Activated CD8-positive, alpha-beta memory T cell treated with anti-CD3 and anti-CD28 coated beads, Interleukin-2, amount 50 U/mL, for 24 hours (primary cell): ENCODE measurements at regions not wholly inside any gene's neighbourhood (a gene's known extent, or its start where the extent isn't known, plus 50 kb on each side); places are given as distances from the start of the nearest gene placed in this dataset.

Source experiments
- DNase-seq: peaks from one replicate; pipeline ENCODE4 v3.0.0-alpha.2; 2020; ENCODE audit errors: extremely low read depth

DNA sequence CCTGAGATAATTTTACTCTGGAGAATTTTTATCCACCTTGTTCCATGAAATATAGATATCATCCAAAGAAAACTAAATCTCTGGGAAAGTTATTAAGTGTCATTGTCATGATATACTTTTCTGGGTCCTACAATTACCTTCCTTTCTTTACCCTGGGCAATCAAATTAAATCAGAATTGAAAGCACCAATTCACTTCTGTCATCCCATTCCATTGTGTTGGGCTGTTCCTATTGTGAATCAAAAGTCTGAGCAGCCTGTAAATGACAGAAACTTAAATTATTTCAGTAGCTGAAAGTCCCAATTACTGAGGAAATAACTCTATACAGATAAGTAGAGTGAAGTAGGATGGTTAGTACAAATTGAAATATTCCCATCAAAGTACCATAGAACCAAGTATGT is 1284.2 kb downstream of the EFNB2 start:
- DNase-seq, result no peak

DNA sequence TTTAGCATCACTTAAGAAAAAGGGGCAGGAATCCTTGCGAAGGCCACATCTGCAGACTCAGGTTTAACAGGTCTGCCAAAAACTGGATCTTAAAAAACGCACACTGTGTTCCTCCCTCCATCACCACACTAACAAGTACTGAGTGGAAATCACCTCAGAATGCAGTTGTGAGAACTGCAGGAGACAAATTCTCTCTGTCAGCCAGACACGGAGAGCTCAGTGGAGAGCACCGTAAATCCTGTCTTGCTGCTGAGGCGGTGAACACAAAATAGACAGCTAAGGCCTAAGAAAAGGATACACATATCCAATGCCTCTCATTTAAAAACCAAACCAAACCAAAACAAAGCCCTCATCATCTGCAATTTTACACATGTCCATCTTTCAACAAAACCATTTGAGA is 1287.6 kb downstream of the EFNB2 start:
- no peak for DNase-seq

DNA sequence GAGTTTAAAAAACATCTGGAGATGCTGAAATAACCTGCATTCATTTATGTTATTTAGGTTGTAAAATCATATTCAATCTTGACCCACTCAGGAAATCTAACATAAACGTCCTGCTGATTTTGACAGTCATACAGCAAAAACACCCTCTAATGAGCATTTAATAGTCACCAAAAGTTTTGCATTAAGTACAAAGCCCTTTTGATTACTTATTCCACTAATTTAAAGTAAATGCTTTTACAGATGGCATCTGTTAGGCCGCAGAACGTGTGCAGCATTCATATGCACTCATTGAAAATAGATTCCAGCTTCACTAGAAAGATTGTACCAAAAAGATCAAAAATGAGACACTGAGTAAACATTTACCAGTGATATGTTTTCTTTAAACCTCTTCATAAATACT is 1295.1 kb downstream of the EFNB2 start:
- no peak for DNase-seq

DNA sequence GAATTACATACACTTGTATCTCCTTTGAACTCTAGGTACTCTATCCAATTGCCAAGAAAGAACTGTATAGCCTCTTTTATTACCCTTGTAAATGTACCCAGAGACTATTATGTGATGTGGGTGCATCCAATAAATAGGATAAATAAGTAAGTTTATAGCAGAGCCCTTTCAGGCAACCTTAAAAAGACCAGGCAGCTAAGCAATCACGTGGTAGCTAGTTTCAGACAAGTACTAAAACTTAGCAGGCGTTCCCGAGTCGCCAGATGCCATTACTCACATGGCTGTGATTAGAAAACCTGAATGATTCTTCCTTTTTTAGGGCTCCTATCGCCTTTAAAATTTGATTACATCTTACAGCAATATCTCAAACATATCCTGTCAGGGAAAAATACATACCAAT is 1303.0 kb downstream of the EFNB2 start:
- DNase-seq, result no peak

DNA sequence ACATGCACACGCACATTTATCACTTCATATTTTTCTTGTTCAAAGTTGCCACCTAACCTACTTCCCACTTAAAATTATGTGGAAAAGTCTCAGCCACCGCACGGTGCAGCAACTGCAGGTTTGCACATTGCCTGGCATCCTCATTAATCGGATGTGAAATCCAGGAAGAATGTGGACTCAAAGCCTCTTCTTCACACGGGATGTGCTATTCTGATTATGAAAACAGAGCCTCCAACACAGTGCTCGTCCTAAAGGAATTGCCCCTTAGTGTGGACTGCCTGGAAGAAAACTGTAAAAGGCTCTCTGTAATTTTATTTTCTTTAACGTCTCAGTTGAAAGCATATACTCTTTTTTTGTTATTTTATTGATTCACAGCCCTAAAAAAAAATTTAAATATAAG is 1303.5 kb downstream of the EFNB2 start:
- DNase-seq, result no peak

DNA sequence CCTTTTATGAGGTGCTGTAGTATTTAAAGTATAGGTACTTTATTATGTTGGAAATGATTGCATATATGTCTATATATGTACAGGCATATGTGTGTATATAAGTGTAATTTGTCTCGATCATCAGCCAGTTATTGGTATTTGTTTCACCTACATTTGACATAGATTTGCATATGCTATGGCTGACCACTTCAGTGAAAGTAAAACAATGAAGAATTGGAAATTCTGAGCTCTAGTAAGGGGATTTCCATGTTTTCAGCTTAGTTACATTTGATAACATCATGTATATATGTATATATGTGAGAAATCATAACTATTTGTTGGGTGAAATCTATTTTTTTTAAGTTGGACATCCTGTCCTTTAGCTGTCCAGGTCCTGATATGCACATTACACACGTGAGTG is 1303.9 kb downstream of the EFNB2 start:
- DNase-seq, result no peak

DNA sequence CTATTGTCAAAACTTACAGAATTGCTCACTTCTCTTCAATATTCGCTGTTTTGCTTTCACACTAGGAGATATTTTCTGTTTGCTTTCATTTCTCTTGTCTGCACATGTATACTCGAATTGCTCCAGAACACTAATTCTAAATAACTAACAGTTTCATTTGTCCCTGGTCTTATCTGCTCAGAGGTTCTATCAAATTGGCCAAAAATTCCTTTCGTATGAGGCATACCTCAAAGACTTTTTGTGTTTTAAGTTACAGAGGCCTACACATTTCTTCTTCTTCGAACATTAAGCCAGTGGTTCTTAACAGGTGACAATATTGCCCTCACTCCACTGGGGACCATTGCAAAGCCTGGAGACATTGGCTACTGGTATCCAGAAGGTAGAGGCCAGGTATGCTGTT is 1314.6 kb downstream of the EFNB2 start:
- DNase-seq, result no peak

DNA sequence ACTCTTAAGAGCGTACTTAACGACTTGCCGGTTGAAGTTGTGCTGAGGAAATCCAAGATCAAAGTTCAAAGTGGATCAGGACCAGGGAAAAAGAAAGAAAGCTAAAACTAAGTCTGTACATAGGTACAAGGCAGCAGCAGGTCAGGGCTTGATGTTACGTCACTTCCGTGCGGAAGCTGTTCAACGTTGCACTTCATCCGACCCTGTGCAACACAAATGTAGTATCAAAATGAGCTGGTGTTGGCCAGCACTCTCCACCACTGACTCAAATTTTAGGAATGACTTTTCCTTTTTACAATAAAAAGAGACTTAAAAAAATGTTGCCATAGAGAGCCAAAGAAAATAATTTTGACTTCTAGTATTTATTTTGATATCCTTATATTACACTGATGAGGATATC is 1315.4 kb downstream of the EFNB2 start:
- no peak for DNase-seq

DNA sequence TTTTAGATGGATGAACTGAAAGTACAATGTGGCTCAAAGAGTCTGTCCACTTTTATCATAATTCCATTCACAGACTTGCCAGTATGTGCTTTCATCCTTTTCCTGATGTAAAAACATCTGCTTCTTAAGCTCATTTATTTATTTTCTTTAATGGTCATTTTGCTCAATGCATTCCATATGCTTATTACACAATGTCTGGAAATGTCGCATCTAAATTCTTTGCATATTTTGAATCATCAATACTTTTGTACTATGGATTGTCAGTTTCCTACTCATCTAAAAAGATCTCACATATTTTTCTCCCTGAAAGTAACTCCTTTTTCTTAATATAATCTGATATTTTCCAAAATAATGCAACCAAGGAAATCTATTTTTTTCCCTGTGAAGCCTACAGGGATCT is 1315.8 kb downstream of the EFNB2 start:
- DNase-seq, result no peak

DNA sequence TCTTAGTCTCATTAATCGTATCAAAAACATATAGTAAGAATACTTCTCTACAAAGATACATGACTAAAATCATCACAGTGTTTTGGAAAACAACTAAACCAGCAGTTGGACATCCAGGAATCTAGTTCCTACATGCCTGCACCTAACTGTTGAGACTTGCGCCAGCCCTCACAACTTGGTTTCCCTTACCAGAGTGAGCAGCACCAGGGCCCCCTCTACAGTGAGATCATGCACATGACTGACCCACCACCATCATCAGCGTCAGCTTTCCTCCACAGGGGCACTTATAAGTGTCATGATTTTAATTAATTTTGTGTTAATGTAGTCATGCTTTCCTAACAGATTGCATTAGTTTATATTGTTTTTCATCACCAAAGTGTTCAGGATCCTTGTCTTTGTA is 1322.0 kb downstream of the EFNB2 start:
- no peak for DNase-seq

DNA sequence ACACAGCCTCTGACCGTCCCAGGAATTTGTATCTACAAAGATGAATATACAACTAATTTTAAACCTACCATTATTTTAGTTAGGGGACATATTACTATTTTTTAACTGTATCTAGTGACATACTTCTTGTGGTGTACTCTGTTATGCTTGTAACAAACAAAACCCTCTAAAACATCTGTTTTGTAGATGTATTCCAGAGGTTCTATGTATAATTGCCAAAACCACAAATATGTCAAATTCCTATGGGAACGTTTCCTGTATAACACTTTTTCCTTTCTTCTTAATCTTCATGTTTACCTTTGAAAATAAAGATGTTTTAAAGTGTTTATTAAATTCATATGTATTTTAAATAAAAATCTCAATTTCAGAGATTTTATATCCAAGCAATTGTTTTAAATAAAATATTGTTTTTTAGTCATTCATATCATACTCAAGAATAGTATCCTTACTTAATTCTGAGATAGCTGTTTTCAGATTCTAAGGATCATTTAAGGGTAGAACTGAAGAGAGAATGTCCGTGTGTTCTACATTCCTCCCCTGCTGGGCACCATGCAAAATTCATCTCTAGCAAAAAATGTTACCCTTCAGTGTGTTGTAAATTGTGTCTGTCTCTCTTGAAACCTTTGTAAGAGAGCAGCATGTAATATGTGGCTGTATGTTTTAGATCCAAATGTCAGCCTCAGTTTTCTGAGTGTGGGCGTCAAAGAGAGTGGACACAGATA is 1327.7 kb downstream of the EFNB2 start:
- no peak for DNase-seq

DNA sequence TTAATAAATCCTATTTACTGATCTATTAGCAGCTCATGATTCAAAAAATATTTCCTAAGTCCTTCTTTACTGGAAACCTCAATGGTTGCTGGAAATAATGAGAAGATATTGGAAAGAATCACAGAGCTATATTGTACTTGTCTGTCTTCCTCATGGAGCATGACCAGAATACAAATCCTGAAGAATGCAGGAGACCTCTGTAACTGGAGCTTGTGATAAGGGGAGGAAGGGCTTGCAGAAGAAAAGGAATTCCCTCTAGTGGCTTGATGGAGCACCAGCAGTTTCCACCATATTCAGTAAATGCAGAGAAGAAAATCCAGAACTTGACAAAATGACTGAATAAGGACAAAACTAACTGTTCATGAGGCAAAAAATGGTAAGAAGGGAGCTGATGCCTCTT is 1333.1 kb downstream of the EFNB2 start:
- DNase-seq, result no peak

DNA sequence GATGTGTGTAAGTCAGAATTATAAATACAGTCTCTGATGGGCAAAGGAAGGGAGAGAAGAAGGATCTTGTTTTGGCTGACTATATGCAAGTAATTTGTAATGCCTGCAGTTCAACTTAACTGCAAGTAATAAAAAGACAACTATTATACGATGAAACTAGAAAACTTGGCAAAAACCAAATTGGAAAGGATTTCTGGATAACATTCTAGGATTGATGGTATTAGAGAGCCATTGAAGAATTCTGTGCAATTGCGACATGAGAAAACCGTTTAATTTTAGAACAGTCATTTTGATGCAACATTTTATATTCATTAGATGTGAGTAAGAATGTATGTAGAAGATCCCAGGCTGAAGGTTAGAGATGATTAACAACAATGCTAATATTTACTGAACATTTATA is 1334.1 kb downstream of the EFNB2 start:
- DNase-seq, result no peak

DNA sequence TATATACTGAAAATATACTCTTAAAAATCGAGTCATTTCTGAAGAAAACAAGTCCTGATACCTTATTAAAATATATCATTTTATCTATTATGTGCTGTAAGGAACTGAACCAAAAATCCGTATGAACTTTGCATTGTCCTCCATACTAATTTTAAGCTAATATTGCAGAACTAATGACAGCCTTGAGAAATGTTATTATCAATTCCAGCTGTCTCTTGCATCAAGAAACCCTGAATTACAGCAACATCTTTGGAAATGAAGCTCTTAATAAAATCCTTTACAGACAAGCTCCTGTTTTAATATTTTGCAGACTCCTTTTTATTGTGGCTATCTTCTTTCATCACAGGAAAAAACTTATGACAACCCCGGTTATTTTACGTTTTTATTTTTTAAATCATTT is 1335.3 kb downstream of the EFNB2 start:
- DNase-seq, result no peak

DNA sequence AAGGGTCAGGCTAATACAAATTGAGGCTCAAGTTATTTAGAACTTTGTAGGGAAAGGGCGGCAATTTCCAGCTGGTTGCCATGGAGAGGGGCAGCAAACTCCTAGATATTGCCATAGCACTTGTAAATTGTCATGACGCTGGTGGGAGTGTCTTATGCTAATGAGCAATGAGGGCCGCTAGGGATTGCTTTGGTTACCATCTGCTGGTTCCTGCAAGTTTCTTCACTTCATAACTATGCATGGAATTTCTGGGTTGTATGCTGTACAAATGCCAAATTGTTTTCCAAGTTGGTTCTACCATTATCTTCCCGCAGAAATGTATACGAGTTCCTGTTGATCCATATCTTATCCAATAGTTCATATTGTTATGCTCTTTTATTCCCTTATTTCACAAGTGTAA is 1339.4 kb downstream of the EFNB2 start:
- DNase-seq, result no peak

DNA sequence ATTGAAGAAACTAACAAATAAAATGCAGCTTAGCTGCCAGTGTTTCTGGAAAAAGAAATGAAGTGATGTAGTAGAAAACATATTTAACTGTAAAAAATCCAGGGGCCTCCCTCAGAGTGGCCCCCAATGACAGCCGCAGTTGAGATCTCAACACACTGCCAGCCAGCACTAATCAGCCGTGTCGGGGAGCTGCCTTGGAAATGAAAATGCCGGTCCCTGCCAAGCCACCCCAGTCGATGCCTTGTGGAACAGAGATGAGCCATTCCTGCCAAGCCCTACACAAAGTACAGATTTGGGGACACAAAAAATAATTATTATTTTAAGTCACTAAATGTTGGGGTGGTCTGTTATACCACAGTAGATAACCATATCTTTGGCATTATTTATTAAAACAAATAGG is 1342.4 kb downstream of the EFNB2 start:
- no peak for DNase-seq

DNA sequence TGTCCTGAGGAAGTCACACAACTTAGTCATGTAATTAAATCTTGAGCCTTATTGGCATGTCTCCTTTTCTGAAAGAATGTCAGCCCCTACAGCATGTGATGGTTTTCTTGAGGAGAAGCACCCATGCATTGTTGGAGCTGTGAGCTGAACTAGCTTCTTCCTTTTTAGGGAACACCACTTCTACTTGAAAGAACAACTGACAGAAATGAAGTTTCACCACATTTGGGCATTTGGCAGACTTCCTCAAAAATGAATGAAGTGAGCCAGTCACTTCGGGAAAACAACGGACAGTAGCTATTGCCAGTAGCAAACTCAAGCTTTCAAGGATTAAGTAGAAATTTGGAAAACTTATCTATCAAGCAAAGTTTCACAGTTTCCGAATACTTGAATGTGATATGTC is 1351.3 kb downstream of the EFNB2 start:
- DNase-seq, result no peak

DNA sequence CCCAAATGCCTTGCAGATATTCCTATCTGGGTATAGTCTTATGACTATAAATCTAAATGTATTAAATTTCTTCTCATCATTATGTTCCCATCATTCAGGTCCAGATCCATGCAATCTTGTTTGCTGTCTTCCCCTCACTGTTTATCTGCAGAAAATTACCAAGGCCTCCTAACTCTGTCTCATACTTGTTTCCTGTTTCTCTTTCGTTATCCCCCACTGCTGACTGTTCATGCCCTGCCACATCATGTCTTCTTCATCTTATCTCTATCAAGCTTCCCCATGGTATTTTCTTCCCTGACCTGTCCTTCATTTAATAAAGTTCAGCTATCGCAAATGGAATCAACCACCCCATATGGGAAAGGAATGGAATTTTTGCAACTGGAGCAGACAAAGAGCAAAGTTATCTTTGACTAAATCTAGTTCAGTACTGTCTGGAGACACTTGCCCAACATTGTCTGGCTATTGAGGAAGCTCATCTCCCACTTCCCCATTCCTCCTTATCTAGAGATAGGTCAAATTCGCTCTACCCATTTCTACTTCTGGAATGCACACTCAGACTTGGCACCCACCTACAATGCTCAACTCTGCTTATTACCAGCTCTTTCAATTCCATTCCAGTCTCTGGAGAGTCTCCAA is 1358.1 kb downstream of the EFNB2 start:
- no peak for DNase-seq

DNA sequence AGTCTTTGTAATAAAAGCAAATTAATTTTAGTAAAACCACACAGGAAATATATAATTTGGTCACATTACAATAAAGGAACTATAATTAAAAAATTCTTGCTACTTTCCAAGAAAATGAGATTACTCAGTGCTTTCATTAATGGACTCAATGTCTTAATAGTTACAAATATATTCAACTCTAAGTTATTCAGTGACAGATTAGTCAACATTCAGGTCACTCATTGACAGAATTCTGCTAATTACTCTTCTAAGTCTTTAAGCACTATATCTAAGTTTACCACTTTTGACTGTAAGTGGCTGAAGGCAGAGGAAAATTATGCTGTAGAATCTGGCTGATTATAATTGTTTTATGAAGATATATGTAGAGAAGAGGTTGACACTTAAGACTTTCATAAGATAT is 1365.0 kb downstream of the EFNB2 start:
- DNase-seq, result no peak

DNA sequence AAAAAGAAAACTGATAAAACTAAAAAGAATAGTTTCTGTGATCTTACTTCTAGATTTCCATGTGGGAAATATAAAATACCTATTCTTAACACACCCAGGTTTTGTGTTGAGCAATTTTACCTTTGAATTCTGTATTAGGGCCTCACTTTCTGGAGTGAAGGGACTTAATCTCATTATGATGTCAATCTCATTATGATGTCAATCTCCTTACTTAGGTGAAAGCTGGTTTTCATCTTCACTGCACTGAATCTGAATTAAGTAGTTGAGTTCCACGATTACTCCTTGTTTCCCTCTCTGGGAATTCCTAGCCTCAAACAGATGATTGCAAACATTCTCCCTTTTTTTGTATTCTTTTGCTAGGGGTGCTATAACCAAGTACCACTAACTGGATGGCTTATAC is 1367.2 kb downstream of the EFNB2 start:
- no peak for DNase-seq

DNA sequence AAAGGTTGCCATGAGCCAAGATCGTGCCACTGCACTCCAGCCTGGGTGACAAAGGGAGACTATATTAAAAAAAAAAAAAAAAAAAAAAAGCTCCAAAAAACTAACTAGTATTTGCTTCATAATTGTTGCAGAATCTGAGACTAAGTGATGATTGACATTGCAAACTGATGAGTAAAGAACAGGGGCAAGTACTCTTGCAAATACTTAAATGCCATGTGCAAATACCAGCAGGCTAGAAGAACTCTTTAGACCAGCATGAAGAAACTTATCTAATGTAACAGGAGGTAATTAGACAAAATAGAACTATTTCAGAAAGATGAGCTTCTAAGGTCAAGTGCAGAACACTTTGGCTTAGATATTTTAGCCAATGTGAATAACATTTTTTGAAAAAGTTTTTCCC is 1368.1 kb downstream of the EFNB2 start:
- DNase-seq, result no peak

DNA sequence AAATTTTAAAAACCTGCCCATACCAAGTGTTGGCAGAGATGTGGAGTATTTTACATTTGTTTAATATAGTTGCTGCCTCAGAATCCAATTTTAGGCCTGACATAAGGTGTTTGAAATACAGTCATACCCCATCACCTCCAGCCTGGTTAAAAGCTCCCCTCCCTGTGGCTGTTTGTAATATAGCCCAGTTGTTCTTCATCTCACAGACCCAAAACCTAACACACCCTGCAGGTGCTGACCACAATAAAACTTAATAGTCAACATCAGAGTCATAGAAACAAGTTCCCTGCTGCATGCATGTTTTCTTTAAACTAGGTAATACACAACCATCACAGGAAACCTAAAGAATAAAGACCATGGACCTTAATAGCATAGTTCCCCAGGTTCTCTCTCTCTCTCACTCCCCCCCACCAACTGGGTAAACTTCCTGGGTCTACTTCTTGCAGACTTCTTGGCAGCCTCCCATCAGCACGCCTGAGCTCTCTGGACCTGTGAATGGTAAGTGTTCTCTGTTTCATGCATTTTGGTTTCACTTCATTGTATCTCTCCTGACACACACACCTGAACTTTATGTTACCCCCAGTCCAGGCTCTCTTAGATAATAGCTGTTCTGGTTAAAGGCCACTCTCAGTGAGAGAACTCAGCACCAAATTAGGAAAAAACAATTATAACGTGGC is 1369.9 kb downstream of the EFNB2 start:
- no peak for DNase-seq

DNA sequence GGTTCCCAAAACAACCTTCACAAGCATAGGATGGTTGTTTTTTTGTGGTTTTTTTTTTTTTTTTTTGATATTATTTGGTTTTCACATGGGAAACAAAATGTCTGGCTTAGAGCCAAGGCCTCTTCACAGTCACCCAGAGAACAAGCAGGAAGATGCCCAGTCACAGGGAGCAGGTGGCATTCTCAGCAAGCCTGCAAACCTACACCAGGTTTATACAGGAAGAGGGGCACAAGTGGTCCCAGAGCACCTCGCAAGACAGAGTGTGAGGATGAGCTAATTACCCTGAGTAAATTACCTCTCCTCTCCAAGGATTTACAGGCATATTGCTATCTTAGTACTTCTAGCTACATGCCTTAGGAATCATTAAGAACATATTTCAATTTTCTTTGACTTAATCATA is 1375.6 kb downstream of the EFNB2 start:
- DNase-seq, result no peak
